KG1 (cell line): ENCODE measurements at regions not wholly inside any gene's neighbourhood (a gene's known extent, or its start where the extent isn't known, plus 50 kb on each side); places are given as distances from the start of the nearest gene placed in this dataset.
"Not testable (repeated sequence)": the region's sequence is repeated elsewhere in the genome, so short reads cannot be mapped to it uniquely, and the experiment has no call there.

Experiments used
- DNase-seq: peaks from one replicate; lab custom pipeline; 2025; lab: John Stamatoyannopoulos, UW

GRCh38 chr2:207363761-207364290 is 165.9 kb upstream of the CREB1 start:
- no peak for DNase-seq

- DNase-seq = no peak
Observed at GRCh38 chr2:207370646-207371045, 159.1 kb upstream of the CREB1 start.

GRCh38 chr2:207371877-207372276 is 157.9 kb upstream of the CREB1 start:
- no peak for DNase-seq

- no peak for DNase-seq
Observed at GRCh38 chr2:207372483-207372882, 157.3 kb upstream of the CREB1 start.

GRCh38 chr2:207375207-207375875 is 154.4 kb upstream of the CREB1 start:
- no peak for DNase-seq

GRCh38 chr2:207378620-207379019 is 151.1 kb upstream of the CREB1 start:
- DNase-seq = not testable (repeated sequence)

- DNase-seq = no peak
Observed at GRCh38 chr2:207385076-207385475, 144.7 kb upstream of the CREB1 start.

GRCh38 chr2:207385903-207386302 is 143.9 kb upstream of the CREB1 start:
- DNase-seq = no peak

GRCh38 chr2:207387001-207387571 is 142.7 kb upstream of the CREB1 start:
- DNase-seq = no peak

GRCh38 chr2:207390302-207391095 is 139.3 kb upstream of the CREB1 start:
- no peak for DNase-seq

- DNase-seq = no peak
Observed at GRCh38 chr2:207394203-207394781, 135.5 kb upstream of the CREB1 start.

GRCh38 chr2:207394812-207395534 is 134.8 kb upstream of the CREB1 start:
- DNase-seq = no peak

GRCh38 chr2:207395535-207396251 is 134.1 kb upstream of the CREB1 start:
- DNase-seq = no peak

- DNase-seq = no peak
Observed at GRCh38 chr2:207397917-207398655, 131.7 kb upstream of the CREB1 start.

- DNase-seq = no peak
Observed at GRCh38 chr2:207399301-207399700, 130.5 kb upstream of the CREB1 start.

GRCh38 chr2:207401338-207401737 is 128.4 kb upstream of the CREB1 start:
- DNase-seq = no peak

- DNase-seq = no peak
Observed at GRCh38 chr2:207403141-207403540, 126.6 kb upstream of the CREB1 start.

- no peak for DNase-seq
Observed at GRCh38 chr2:207403950-207404349, 125.8 kb upstream of the CREB1 start.

GRCh38 chr2:207405150-207405549 is 124.6 kb upstream of the CREB1 start:
- no peak for DNase-seq

- DNase-seq = no peak
Observed at GRCh38 chr2:207408086-207408794, 121.5 kb upstream of the CREB1 start.
